Esophagus squamous epithelium (tissue), 5 donors: ENCODE measurements at regions not wholly inside any gene's neighbourhood (a gene's known extent, or its start where the extent isn't known, plus 50 kb on each side); places are given as distances from the start of the nearest gene placed in this dataset.

Experiments
- DNase-seq: peaks from one replicate; lab custom pipeline; 2025; lab: John Stamatoyannopoulos, UW
- H3K27ac ChIP-seq, 4 donors: fragments of 200-600 bp; sonication (generic); one replicate each; pipeline ENCODE4 v1.5.1; 2016 to 2019; ENCODE audit warnings: mild to moderate bottlenecking in 1 of 4
- H3K27me3 ChIP-seq, 4 donors: fragments of 200-600 bp; sonication (generic); 1 replicate in 3 of 4; 2 replicates in 1 of 4; pipeline versions ENCODE4 v1.5.1 to v1.6.0; 2017 to 2021; ENCODE audit warnings: antibody characterized with exemption in 1 of 4
- H3K36me3 ChIP-seq, 3 donors: fragments of 200-600 bp; sonication (generic); one replicate each; pipeline ENCODE4 v1.5.1; 2016 to 2019
- H3K4me1 ChIP-seq, 3 donors: fragments of 200-600 bp; sonication (generic); one replicate each; pipeline ENCODE4 v1.5.1; 2017 to 2019
- H3K4me3 ChIP-seq, 4 donors: fragments of 200-600 bp; sonication (generic); 1 replicate in 3 of 4; 2 replicates in 1 of 4; pipeline ENCODE4 v1.5.1; 2016 to 2019; ENCODE audit warnings: mild to moderate bottlenecking in 2 of 4, moderate library complexity in 1 of 4
- H3K9me3 ChIP-seq, 3 donors: fragments of 200-600 bp; sonication (generic); one replicate each; pipeline ENCODE4 v1.5.1; 2016 to 2019
- POLR2A ChIP-seq, 4 donors: fragments of 450-650 bp; IDR thresholded peaks; one replicate each; pipeline ENCODE4 v1.6.1; 2017; ENCODE audit warnings: antibody characterized with exemption in 4 of 4, mild to moderate bottlenecking in 4 of 4, moderate library complexity in 3 of 4
- WGBS, 2 donors: methylation state at CpG; one replicate each; pipeline ENCODE4 v1.1.5; 2018; 5-methylcytosine and 5-hydroxymethylcytosine counted together
- intact Hi-C: fragments of 100-400 bp; cut with DNase I; formaldehyde crosslinking; loops from one replicate; pipeline ENCODE4 v1.15.0; 2022
- TF ChIP-seq, protein P1 (sequence below), 6 experiments: fragments of 450-650 bp in 4 of 6; fragments of 200-600 bp in 2 of 6; sonication (generic) in 2 of 6; IDR thresholded peaks; one replicate each; pipeline ENCODE4 v1.5.1; 2016 to 2019; ENCODE audit warnings: antibody characterized with exemption in 6 of 6, mild to moderate bottlenecking in 4 of 6, moderate library complexity in 4 of 6
- donor health status: DM: yes; HTN: yes; CAD: no.

DNA sequence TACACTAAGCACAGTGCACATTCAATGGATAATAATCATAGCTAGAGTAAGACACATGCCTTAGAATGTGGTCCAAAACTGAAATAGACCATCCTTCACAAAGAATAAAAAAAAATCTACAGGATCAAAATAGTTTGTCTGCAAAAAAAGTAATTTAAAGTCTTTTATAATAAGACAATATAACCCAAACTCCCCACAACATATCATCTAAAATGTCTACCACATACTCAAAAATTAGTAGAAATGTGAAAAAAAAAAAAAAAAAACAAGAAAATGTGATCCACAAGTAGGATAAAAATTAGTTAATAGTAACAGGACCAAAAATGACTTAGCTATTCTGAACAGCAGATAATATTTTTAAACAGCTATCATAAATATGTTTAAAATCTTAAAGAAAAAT, 557.2 kb upstream of the ARID1B start:
- TF ChIP-seq, protein P1, sequence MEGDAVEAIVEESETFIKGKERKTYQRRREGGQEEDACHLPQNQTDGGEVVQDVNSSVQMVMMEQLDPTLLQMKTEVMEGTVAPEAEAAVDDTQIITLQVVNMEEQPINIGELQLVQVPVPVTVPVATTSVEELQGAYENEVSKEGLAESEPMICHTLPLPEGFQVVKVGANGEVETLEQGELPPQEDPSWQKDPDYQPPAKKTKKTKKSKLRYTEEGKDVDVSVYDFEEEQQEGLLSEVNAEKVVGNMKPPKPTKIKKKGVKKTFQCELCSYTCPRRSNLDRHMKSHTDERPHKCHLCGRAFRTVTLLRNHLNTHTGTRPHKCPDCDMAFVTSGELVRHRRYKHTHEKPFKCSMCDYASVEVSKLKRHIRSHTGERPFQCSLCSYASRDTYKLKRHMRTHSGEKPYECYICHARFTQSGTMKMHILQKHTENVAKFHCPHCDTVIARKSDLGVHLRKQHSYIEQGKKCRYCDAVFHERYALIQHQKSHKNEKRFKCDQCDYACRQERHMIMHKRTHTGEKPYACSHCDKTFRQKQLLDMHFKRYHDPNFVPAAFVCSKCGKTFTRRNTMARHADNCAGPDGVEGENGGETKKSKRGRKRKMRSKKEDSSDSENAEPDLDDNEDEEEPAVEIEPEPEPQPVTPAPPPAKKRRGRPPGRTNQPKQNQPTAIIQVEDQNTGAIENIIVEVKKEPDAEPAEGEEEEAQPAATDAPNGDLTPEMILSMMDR (IDR thresholded peaks at IDR 0.05), result no peak
- TF ChIP-seq POLR2A (IDR thresholded peaks at IDR 0.05), result no peak
- no peak for DNase-seq
- H3K36me3 ChIP-seq, result no peaks in the 10 kb centered on the region

DNA sequence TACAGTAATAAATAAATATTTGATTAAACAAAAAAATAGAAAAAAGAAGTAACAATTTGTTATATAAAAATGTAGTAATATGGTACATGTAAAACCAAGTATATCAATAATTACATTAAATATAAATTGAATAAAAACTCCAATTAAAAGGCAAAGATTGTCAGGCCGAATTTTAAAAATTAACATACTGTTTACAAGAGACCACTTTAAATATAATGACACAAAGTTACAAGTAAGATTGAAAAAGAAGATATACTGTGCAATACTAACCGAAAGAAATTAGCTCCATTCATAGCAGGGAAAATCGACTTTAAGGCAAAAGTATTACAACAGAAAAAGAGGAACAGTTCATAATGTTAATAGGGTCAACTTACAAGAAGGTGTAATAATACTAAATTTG, 571.5 kb upstream of the ARID1B start:
- no peaks in the 10 kb centered on the region for H3K27me3 ChIP-seq
- WGBS, 2 donors, result 83 to 85% methylated on average over 3 of the region's 3 CpGs
- intact Hi-C loops, result no loop called here
- H3K4me3 ChIP-seq, result no peak overlapping the region
- H3K36me3 ChIP-seq, result no peaks in the 10 kb centered on the region
- TF ChIP-seq POLR2A (IDR thresholded peaks at IDR 0.05), result no peak
- TF ChIP-seq, protein P1 (IDR thresholded peaks at IDR 0.05), result no peak
- peaks cover 0 to 21% (median 4%) of the 10 kb centered on the region in 3 donors for H3K9me3 ChIP-seq
- H3K27ac ChIP-seq, result no peak overlapping the region
- no peak for DNase-seq
- H3K4me1 ChIP-seq, result no peaks in the 10 kb centered on the region

More for the DNA sequence above, 557.2 kb upstream of the ARID1B start:
- Histone ChIP-seq H3K9me3 (no peaks in the 10 kb centered on the region), H3K27me3 (no peaks in the 10 kb centered on the region), H3K27ac (no peak overlapping the region), H3K4me3 (no peak overlapping the region), H3K4me1 (no peaks in the 10 kb centered on the region)
- intact Hi-C loops, result no loop called here

DNA sequence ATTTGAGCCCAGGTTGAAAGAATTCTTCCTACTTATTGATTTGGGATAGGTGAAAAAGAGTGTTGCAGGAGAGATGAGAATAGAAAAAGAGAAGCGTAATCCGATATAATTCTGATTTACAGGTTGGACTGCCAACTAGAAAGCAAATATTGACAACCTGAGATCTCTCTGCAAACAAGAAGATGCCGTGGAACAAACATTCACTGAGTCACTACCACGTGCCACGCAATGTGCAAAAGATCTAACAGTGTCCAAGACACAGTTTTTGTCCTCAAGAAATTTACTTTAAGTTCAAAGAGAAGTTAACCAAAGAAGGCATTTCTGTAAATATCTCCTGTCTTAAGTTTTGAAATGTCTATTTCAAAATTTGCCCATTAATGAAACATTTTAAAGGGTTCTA, 578.0 kb upstream of the ARID1B start:
- TF ChIP-seq POLR2A (IDR thresholded peaks at IDR 0.05), result no peak
- TF ChIP-seq, protein P1 (IDR thresholded peaks at IDR 0.05), result no peak
- H3K27me3 ChIP-seq, result no peaks in the 10 kb centered on the region
- H3K36me3 ChIP-seq, result no peaks in the 10 kb centered on the region
- H3K27ac ChIP-seq, result no peak overlapping the region
- H3K4me1 ChIP-seq, result peaks cover 0 to 8% (median 0%) of the 10 kb centered on the region in 3 donors
- no peaks in the 10 kb centered on the region for H3K9me3 ChIP-seq
- WGBS, 2 donors, result 77 to 93% methylated on average over 5 of the region's 5 CpGs
- no peak overlapping the region for H3K4me3 ChIP-seq
- intact Hi-C loops, result no loop called here
- no peak for DNase-seq

DNA sequence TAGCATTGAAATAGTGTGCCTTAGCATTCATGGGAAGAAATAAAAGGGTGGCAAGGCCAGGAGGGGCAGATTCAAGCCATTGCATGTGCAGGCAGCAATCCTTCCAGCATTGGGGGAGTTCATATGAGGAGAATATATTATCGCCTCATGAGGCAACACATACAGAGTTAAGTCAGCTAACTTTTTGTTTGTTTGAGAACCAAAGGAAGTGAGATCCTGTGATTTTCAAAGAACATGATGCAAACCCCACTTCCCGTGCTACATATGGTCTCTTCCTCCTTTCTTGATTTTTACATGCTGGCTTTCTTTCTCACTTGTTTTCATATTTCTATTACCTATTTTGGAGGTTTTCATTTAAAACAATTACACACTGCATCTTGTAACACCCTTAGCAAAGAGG, 579.7 kb upstream of the ARID1B start:
- Histone ChIP-seq H3K4me3 (no peak overlapping the region), H3K4me1 (peaks cover 0 to 8% (median 0%) of the 10 kb centered on the region in 3 donors), H3K27ac (no peak overlapping the region), H3K36me3 (no peaks in the 10 kb centered on the region), H3K9me3 (no peaks in the 10 kb centered on the region), H3K27me3 (no peaks in the 10 kb centered on the region)
- DNase-seq, result no peak
- TF ChIP-seq POLR2A (IDR thresholded peaks at IDR 0.05), result no peak
- TF ChIP-seq, protein P1 (IDR thresholded peaks at IDR 0.05), result no peak
- 21 to 45% methylated on average over 2 of the region's 2 CpGs for WGBS, 2 donors
- intact Hi-C loops, result no loop called here

DNA sequence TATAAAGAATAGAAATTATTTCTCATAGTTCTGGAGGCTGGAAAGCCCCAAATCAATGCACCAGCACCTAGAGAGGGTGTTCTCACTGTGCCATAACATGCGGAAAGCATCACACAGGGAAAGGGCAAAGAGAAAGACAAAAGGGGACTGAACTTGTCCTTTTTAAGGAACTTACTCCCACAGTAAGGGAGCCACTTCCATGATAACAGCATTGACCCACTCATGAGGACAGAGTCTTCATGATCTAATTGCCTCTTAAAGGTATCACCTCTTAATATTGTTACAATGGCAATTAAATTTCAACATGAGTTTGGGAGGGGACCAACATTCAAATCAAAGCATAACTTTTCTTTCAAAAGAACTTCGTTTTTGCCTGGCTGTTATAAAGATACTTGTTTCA, 582.2 kb upstream of the ARID1B start:
- TF ChIP-seq, protein P1 (IDR thresholded peaks at IDR 0.05), result no peak
- H3K27ac ChIP-seq, result no peak overlapping the region
- H3K9me3 ChIP-seq, result no peaks in the 10 kb centered on the region
- intact Hi-C loops, result no loop called here
- H3K4me3 ChIP-seq, result no peak overlapping the region
- H3K27me3 ChIP-seq, result no peaks in the 10 kb centered on the region
- no peaks in the 10 kb centered on the region for H3K36me3 ChIP-seq
- H3K4me1 ChIP-seq, result peaks cover 0 to 13% (median 0%) of the 10 kb centered on the region in 3 donors
- 81 to 84% methylated on average over 2 of the region's 2 CpGs for WGBS, 2 donors
- no peak for DNase-seq
